Esophagus (tissue), 2 donors: ENCODE measurements at regions not wholly inside any gene's neighbourhood (a gene's known extent, or its start where the extent isn't known, plus 50 kb on each side); places are given as distances from the start of the nearest gene placed in this dataset.
"Not testable (repeated sequence)": the region's sequence is repeated elsewhere in the genome, so short reads cannot be mapped to it uniquely, and the experiment has no call there.

Source experiments
- H3K27ac ChIP-seq, 2 donors: one replicate each; pipeline ENCODE4 v1.5.1; 2013; ENCODE audit warnings: low read depth in 2 of 2, mild to moderate bottlenecking in 2 of 2, inconsistent platforms in 1 of 2, low read length in 1 of 2, moderate library complexity in 1 of 2
- H3K27me3 ChIP-seq, 2 donors: one replicate each; pipeline ENCODE4 v1.6.1; 2013; ENCODE audit warnings: low read length in 2 of 2, control low read depth in 1 of 2, mild to moderate bottlenecking in 1 of 2; ENCODE audit not compliant: insufficient read depth in 2 of 2, control insufficient read depth in 1 of 2
- H3K36me3 ChIP-seq, 2 donors: one replicate each; pipeline ENCODE4 v1.6.1; 2013; ENCODE audit warnings: low read length in 1 of 2; ENCODE audit not compliant: control insufficient read depth in 2 of 2, insufficient read depth in 2 of 2
- H3K4me1 ChIP-seq, 2 donors: one replicate each; pipeline ENCODE4 v1.6.1; 2013; ENCODE audit warnings: low read length in 1 of 2; ENCODE audit not compliant: control insufficient read depth in 2 of 2, insufficient read depth in 2 of 2
- H3K4me3 ChIP-seq, 2 donors: one replicate each; pipeline ENCODE4 v1.5.1; 2013; ENCODE audit warnings: low read length in 2 of 2, mild to moderate bottlenecking in 2 of 2, low read depth in 1 of 2, moderate library complexity in 1 of 2
- H3K9me3 ChIP-seq, 2 donors: one replicate each; pipeline ENCODE4 v1.6.1; 2013; ENCODE audit warnings: mild to moderate bottlenecking in 2 of 2, low read depth in 1 of 2, low read length in 1 of 2, moderate library complexity in 1 of 2; ENCODE audit not compliant: control insufficient read depth in 2 of 2, insufficient read depth in 1 of 2
- WGBS, 2 donors: extraction: QIAGEN DNeasy Blood & Tissue Kit; methylation state at CpG; one replicate each; pipeline ENCODE4 v1.1.7; 2013; 5-methylcytosine and 5-hydroxymethylcytosine counted together
- donor health status: healthy with polysubstance abuse.
- donor health status: Bipolar disorder and iron deficiency.

DNA sequence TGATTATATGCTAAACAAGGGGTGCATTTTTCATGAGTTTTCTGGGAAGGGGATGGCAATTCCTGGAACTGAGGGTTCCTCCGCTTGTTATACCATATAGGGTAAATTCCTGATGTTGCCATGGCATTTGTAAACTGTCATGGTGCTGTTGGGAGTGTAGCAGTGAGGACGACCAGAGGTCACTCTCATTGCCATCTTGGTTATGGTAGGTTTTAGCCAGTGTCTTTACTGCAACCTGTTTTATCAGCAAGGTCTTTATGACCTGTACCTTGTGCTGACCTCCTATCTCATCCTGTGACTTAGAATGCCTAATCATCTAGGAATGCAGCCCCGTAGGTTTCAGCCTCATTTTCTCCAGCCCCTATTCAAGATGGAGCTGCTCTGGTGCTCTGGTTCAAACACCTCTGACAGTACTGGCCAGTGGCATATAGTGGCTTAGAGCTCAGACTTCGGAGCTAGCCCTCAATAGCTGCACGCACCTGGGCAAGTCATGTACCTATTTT is 154.2 kb upstream of the DPH6 start:
- H3K27me3 ChIP-seq, H3K27ac ChIP-seq, H3K4me1 ChIP-seq, H3K36me3 ChIP-seq, H3K4me3 ChIP-seq, H3K9me3 ChIP-seq: not testable (repeated sequence)
- 70 to 81% methylated on average over 5 of the region's 5 CpGs for WGBS, 2 donors

DNA sequence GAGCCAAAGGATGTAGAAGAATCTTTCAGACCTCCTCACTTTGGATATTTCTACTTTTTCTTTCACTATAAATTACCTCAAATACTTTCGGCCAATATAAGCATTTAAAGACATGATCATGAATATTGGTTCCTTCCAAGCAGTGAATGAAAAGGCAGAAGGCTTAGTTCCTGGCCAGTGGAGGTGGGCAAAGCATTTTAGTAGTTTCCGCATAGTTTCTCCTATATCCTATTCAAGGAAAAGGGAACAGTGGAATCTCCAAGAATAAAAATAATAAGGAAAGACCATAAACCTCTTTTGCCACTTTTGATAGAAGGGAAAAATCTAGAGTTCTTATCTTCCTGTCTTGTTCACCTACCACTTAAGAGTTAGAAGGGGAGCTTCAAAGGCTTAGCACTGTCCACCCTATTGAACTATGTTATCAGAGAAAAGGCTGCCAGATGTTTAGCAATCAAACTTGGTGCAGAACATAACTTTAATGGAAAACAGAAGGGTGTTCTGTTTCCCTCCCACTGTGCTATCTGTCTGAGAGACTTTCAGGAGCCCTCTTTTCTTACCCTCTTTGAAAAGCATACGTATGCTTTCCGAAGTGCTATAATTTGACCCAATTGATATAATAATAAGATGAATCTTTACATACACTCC is 155.6 kb upstream of the DPH6 start:
- no peak overlapping the region for H3K4me3 ChIP-seq
- WGBS, 2 donors: 90 to 92% methylated on average over 4 of the region's 4 CpGs
- H3K27ac ChIP-seq: no peak overlapping the region
- H3K4me1 ChIP-seq: no peaks in the 10 kb centered on the region
- H3K36me3 ChIP-seq: no peaks in the 10 kb centered on the region
- no peaks in the 10 kb centered on the region for H3K27me3 ChIP-seq
- no peaks in the 10 kb centered on the region for H3K9me3 ChIP-seq

DNA sequence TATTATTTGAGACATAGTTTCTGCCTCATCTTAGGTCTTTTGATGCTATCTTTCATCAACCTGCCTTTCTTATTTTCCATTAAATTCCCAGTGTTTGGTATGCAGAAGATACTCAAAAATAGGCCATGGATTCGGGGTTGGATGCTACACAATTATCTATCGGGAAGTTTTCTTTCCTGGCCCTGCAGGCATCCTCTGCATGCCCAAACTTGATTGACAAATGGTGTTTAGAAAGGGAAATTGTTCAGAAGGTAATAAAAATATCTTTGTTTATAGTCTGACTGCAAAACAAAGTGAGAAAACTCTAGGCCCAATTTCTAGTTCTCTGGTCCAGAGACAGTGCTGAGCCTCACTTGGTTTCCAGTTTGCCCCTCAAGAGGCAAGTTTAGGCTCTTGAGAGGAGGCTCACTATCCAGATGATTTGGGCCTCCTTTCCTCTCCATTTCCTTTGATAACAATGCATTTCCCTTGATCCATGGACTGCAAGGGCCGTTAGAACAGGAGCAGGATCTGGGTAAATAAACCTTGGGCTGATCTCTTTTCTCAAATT is 157.1 kb upstream of the DPH6 start:
- Histone ChIP-seq H3K9me3 (no peaks in the 10 kb centered on the region), H3K27ac (no peak overlapping the region), H3K36me3 (no peaks in the 10 kb centered on the region), H3K4me1 (no peaks in the 10 kb centered on the region), H3K4me3 (no peak overlapping the region), H3K27me3 (no peaks in the 10 kb centered on the region)
- 35 to 50% methylated on average over 3 of the region's 3 CpGs for WGBS, 2 donors

DNA sequence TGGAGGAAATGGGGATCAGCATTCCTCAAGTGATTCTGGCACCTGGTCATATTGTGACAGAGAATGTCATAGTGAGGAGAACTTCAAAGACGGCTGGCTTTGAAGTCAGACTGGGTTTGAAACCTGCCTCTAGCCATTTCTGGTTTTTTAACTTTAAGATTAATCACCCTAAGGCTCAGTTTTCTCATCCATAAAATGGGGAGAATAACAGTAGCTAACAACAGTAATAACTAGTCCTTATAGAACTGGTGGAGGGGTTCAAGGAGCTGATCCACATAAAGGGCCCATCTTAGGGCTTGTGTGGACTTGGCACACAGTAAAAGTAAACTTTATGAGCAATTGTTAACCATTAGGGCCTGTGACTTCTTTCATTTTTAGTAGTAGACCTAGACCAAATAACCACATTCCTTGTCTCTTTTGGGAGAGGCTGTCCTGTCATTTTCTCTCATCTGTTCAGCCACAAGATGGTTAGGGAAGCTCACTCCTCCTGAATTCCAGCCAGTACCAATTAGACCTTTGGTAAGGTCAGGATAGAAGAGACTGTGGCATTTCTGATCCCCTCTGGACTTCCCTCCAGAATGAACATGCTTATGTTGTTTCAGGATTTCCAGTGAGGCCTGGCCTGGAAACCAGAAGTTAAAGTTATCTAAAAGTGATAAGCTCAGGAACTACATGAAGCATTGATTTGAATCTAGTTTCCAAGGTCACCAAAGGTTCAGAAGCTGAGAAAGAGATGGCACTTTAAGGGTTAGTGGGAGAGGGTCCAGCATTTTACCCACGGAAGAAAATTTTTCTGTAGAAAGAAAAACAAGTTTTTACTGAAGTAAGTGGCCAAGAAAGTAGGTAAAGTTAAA is 159.3 kb upstream of the DPH6 start:
- Histone ChIP-seq H3K27ac (no peak overlapping the region), H3K27me3 (no peaks in the 10 kb centered on the region), H3K9me3 (no peaks in the 10 kb centered on the region), H3K36me3 (no peaks in the 10 kb centered on the region), H3K4me3 (no peak overlapping the region), H3K4me1 (no peaks in the 10 kb centered on the region)
- 54 to 68% methylated on average over 2 of the region's 2 CpGs for WGBS, 2 donors

DNA sequence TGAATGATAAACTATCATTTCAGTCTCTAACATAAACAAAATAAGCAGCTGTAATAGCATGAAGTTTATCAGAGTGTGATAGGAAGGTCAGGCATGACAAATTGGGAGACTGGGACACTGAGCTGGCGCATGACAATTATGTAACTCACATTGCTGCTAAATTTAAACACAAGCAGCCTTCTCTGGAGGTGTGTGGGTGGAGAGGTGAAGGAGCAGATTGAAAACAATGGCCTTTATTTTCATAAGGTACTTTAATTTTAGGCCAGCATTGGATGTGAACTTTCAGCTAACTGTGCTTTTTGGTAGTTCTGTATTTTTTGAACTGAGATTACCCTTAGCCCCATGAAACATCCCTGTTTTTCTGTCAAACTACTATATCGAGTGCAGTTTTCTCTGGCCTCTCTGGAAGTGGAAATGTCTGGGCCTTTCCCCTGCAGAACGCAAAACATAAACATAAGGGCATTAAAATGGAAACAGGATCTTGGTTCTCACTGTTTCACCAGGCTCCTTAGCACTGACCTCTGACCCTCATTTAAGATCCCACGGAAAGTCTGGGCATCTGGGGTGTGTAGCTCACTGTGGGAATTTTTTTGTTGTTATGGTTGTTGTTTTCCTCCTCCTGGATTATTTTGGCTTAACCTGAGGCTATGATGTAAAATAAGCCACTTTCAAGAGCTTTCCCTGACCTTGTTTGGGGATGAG is 160.1 kb upstream of the DPH6 start:
- Histone ChIP-seq H3K27ac (no peak overlapping the region), H3K36me3 (no peaks in the 10 kb centered on the region), H3K27me3 (no peaks in the 10 kb centered on the region), H3K9me3 (no peaks in the 10 kb centered on the region), H3K4me3 (no peak overlapping the region), H3K4me1 (no peaks in the 10 kb centered on the region)
- 58 to 61% methylated on average over 4 of the region's 4 CpGs for WGBS, 2 donors

DNA sequence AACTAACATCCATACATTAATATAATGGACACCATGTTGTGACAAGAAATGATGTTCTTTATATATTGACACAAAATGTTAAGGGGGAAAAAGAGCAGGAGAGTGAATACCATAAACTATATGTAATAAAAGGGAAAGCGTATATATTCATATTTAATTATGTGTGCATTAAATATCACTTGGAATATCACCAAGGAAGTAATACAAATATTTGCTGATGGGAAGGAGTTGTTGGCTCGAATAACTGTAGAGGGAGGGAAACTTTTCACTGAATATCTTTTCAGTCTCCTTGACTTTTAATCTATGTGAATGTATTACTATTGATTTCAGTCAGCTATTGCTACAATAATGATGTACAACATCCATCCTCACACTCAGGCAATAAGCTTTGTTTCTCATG is 167.0 kb upstream of the DPH6 start:
- Histone ChIP-seq H3K4me3 (no peak overlapping the region), H3K36me3 (no peaks in the 10 kb centered on the region), H3K27ac (no peak overlapping the region), H3K27me3 (no peaks in the 10 kb centered on the region), H3K9me3 (no peaks in the 10 kb centered on the region), H3K4me1 (peaks cover 0 to 3% of the 10 kb centered on the region in 2 donors)
- WGBS, 2 donors: 47 to 59% methylated on average over 2 of the region's 2 CpGs

DNA sequence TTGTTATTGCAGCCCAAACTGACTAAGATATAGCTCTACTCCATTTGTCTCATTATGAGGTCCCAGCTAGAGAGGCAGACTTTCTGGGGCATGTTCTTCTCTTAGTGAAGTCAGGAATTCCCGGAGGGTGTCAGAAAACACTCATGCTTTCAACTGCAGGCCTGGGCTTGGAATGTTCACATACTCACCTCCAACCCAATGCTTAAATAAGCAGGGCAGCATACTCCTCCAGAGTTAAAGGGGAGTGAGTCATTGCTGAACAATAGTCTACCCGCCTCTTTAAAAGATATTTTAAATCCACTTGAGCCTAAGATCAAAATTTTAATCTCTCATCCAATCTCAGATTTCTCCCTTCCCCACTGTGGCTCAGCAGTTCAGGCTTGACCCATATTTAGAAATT is 167.8 kb upstream of the DPH6 start:
- H3K27ac ChIP-seq: no peak overlapping the region
- H3K9me3 ChIP-seq: no peaks in the 10 kb centered on the region
- H3K36me3 ChIP-seq: no peaks in the 10 kb centered on the region
- whole genome bisulfite sequencing, 2 donors: 49 to 68% methylated on average over 2 of the region's 2 CpGs
- peaks cover 0 to 3% of the 10 kb centered on the region in 2 donors for H3K4me1 ChIP-seq
- H3K4me3 ChIP-seq: no peak overlapping the region
- no peaks in the 10 kb centered on the region for H3K27me3 ChIP-seq

DNA sequence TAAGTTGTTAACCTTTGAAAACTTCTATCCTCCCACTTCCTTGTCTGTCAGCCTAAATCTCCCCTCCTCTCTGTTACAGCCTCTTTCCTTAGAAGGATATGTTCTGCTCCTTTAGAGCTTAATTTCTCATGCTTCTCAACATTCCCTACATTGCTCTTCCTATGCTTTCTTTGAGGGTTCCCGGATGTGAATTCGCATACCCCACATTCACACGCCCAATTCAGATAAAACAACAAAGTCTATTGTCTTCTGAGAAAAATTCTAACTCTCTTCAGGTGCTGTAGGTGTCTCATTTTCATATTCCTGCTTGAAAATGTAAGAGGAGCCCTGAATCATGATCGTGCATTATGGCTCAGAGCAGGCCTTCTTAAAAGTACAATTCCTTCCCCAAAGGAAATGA is 171.8 kb upstream of the DPH6 start:
- WGBS, 2 donors: 82 to 89% methylated on average over 4 of the region's 4 CpGs
- Histone ChIP-seq H3K27ac (no peak overlapping the region), H3K4me1 (peaks cover 0 to 3% of the 10 kb centered on the region in 2 donors)

DNA sequence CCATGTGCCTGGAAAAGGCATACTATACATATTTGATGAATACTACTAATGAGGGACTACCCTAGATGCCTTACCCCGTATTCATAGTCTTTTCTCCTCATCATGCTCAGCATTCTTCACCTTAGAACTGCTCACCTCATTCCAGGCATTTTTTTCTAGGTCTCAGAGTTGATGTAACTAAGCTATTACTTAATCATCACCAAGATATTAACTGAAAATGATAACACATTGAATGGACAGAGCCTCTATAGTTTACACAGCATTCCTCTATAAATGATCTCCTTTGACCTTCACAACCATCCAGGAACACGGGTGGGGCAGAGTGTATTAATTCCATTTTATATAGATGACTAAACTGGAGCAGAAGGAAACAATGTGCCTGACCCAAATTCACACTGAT is 174.1 kb upstream of the DPH6 start:
- Histone ChIP-seq H3K27ac (no peak overlapping the region), H3K36me3 (no peaks in the 10 kb centered on the region), H3K4me1 (no peaks in the 10 kb centered on the region), H3K4me3 (no peak overlapping the region), H3K9me3 (no peaks in the 10 kb centered on the region), H3K27me3 (no peaks in the 10 kb centered on the region)
- WGBS, 2 donors: 58 to 64% methylated on average over 2 of the region's 2 CpGs

More for the DNA sequence above, 171.8 kb upstream of the DPH6 start:
- Histone ChIP-seq H3K36me3 (no peaks in the 10 kb centered on the region), H3K9me3 (no peaks in the 10 kb centered on the region), H3K4me3 (no peak overlapping the region), H3K27me3 (no peaks in the 10 kb centered on the region)
